KBM-7 (cell line): ENCODE measurements at regions not wholly inside any gene's neighbourhood (a gene's known extent, or its start where the extent isn't known, plus 50 kb on each side); places are given as distances from the start of the nearest gene placed in this dataset.
"Not testable (repeated sequence)": the region's sequence is repeated elsewhere in the genome, so short reads cannot be mapped to it uniquely, and the experiment has no call there.

Experiments
- DNase-seq: peaks from one replicate; pipeline ENCODE4 v3.0.0-alpha.2; 2015
- in situ Hi-C: fragments of 300-500 bp; cut with MboI; formaldehyde crosslinking; loops from 2 replicates; pipeline ENCODE4 v1.14.3; 2020; ENCODE audit warnings: low sequenced_read_pairs, low pct_unique_long_range_greater_than_20kb, mixed read lengths

- peak; percentile 46 for DNase-seq
- in situ Hi-C loops, result no loop called here
Measured at GRCh38 chr1:191714845-191715244, 443.4 kb upstream of the RGS18 start.

GRCh38 chr1:191729742-191730141 lies 428.5 kb upstream of the RGS18 start:
- in situ Hi-C loops, result no loop called here
- DNase-seq, result peak; percentile 19

DNA sequence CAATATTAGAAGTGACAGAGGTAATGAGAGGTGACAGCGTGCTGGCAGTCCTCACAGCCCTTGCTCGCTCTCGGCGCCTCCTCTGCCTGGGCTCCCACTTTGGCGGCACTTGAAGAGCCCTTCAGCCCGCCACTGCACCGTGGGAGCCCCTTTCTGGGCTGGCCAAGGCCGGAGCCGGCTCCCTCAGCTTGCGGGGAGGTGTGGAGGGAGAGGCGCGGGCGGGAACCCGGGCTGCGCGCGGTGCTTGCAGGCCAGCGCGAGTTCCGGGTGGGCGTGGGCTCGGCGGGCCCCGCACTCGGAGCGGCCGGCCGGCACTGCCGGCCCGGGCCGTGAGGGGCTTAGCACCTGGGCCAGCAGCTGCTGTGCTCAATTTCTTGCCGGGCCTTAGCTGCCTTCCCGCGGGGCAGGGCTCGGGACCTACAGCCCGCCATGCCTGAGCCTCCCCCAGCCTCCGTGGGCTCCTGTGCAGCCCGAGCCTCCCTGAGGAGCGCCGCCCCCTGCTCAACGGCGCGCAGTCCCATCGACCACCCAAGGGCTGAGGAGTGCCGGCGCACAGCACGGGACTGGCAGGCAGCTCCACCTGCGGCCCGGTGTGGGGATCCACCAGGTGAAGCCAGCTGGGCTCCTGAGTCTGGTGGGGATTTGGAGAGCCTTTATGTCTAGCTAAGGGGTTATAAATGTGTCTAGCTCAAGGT lies 426.5 kb upstream of the RGS18 start:
- DNase-seq, in situ Hi-C loops: not testable (repeated sequence)

DNA sequence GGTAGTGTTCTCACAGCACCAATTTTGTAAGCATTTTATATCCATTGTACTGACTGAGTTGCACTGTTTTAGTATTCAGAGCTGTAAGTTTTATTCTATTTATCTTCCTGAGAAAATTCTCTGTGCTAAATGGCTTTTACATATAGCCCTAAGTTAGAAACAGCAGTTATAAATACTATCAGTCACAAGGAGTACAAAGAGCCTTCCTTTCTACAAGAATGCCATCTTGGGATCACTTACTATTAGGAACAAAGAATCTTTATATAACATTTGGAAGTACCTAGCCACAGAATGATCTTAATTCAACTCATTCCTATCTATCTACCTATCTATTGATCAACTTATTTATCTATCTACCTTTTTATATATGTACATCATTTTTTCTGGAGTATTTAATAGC lies 423.9 kb upstream of the RGS18 start:
- in situ Hi-C loops, result no loop called here

DNA sequence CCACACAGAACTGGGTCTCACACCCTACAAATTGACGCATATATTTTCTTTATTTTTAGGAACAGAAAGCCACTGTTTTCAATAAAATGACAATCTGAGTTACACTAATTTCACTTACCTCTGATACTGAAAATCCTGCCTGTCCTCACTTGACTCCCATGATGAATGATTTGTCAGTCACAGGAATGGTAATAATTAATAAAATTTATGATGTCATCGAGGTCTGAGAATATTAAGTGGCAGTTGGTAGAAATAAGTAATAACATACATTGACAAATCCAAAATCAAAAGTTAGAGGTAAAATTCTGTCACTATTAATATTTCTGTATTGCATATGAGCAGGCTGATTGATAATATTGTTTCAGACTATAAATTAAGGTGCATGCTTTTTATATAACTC lies 418.7 kb upstream of the RGS18 start:
- in situ Hi-C loops, result no loop called here
- DNase-seq, result no peak

More for the DNA sequence above, 423.9 kb upstream of the RGS18 start:
- DNase-seq, result no peak

GRCh38 chr1:191752342-191752741 lies 405.9 kb upstream of the RGS18 start:
- DNase-seq, result peak; percentile 41

GRCh38 chr1:191760016-191760415 lies 398.2 kb upstream of the RGS18 start:
- in situ Hi-C loops, result no loop called here
- no peak for DNase-seq

More at GRCh38 chr1:191752342-191752741, 405.9 kb upstream of the RGS18 start:
- in situ Hi-C loops, result no loop called here

DNA sequence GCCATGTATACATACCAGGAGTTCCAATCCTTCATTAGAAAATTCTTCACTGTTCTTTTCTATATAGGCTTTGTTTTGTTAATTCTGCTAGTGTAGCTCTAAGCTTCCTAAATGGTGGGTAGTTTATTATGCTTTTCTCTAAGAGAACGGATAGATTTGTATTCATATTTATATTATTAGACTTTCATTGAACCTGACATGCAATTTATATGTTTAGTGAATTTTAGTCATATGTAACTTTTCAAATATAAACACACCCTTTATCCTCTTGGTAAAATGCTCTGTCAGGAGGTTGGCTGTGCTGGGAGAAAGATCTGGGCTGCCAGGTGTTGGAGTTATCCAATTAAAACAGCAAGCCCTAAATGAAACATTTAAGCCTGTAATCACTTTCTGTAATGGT lies 369.7 kb upstream of the RGS18 start:
- in situ Hi-C loops, result no loop called here
- no peak for DNase-seq

DNA sequence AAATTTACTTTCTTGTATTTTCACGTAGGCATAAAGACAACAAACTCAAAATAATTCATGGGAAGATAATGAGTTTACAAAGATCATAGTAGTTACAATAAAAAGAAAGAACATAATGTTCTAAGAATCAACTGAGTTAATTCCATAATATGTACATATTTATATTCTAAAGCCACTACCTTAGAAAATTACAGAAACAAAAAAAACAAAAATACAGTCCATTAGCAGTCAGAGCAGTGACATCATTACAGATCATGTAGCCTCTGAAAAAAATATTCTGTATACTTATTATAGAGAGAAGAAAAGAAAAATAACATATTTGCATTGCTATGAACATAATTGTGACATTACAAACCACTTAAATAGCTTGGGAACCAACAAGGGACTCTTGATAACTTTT lies 360.1 kb upstream of the RGS18 start:
- in situ Hi-C loops, result no loop called here
- no peak for DNase-seq

GRCh38 chr1:191804311-191804710 lies 354.0 kb upstream of the RGS18 start:
- in situ Hi-C loops, result no loop called here
- DNase-seq, result no peak

GRCh38 chr1:191813593-191813992 lies 344.7 kb upstream of the RGS18 start:
- in situ Hi-C loops, DNase-seq: not testable (repeated sequence)

DNA sequence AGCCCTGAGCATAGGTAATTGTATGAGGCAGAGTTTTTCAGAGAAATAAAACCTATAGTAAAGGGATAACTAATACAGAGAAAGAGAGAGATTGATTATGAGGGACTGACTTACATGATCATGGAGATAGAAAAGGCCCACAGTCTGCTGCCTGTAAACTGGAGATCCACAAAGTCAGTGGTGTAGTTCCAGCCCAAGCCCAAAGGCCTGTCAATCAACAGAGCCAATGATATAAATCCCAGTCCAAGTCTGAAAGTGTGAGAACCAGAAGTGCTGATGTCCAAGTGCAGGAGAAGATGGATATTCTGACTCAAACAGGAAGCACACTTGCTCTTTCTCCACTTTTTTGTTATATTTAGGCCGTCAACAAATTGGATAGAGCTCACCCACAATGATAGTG lies 340.1 kb upstream of the RGS18 start:
- in situ Hi-C loops, result no loop called here
- DNase-seq, result no peak

- DNase-seq, result peak; percentile 44
- in situ Hi-C loops, result no loop called here
Measured at GRCh38 chr1:191831572-191831971, 326.7 kb upstream of the RGS18 start.

- DNase-seq, result no peak
- in situ Hi-C loops, result no loop called here
Measured at GRCh38 chr1:191839891-191840290, 318.4 kb upstream of the RGS18 start.

DNA sequence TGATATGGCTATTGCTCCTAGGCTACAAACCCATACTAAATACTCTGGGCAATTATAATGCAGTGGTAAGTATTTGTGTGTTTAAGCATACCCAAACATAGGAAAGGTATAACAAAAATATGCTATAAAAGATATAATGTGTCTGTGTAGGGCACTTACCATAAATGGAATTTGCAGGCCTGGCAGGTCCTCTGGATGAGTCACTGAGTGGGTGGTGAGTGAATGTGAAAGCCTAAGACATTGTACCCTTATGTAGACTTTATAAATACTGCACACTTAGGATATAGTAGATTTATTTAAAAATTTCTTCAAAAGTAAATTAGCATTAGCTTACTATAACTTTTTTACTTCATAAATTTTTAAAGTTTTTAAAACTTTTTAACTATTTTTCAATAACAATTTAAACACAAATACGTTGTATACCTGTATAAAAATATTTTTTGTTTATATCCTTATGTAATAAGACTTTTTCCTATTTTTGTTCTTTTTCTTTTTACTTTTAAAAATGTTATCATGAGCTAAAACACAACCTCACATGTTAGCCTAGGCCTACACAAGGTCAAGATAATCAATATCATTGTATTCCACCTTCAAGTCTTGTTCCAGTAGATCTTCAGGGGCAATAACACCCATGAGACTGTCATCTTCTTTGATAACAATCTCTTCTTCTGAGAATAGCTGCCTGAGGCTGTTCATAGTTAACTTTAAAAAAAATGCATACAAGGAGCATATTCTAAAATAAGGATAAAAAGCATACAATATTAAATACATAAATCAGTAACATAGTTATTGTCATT lies 306.3 kb upstream of the RGS18 start:
- DNase-seq, result no peak
- in situ Hi-C loops, result no loop called here

DNA sequence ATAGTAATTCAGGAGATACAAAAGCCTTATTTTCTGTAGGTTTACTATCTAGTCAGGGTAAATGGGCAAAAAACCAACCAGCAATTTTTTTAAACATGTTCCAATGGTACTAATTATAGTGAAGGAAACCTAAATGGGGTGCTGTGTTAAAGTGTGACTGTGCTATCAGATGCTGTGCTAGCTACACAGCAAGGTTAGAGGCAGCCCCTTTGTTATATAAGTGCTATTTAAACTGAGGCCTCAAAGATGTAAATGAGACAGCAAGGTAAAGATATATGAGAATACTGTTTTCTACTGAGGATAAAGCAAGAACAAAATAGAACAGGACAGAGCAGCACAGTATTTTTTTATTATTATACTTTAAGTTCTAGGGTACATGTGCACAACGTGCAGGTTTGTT lies 305.4 kb upstream of the RGS18 start:
- DNase-seq, result no peak
- in situ Hi-C loops, result no loop called here

DNA sequence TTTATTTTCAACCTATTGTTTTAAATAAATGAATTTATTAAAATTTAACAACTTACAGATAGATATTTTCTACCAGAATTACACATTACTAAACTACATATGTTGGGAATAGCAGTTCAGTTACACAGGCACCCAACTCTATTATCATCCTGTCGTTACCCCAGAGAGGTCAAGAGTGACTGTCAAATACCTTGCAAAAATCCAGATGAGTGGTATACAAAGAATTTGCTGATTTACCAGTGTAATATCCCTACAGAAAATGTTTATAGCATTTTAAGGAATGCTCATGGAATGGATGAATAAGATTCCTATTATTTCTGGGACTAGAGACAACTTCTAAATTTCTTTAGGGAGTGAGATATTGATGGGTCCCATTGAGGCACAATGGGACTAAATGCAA lies 300.7 kb upstream of the RGS18 start:
- in situ Hi-C loops, result no loop called here
- DNase-seq, result no peak

- no peak for DNase-seq
- in situ Hi-C loops, result no loop called here
Measured at GRCh38 chr1:191865479-191865878, 292.8 kb upstream of the RGS18 start.

DNA sequence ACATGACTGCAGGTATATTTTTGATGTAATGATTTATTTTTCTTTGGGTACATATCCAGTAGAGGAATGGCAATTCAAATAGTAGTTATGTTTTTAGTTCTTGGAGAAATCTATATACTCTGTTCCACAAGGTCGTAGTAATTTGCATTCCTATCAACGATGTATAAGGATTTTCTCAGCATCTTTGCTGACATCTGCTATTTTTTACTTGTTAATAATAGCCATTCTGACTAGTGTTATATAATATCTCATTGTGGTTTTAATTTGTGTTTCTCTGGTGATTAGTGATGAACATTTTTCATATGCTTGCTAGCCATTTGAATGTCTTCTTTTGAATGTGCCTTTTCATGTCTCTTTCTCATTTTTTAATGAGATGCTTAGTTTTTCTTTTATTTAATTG lies 292.1 kb upstream of the RGS18 start:
- no peak for DNase-seq
- in situ Hi-C loops, result no loop called here

DNA sequence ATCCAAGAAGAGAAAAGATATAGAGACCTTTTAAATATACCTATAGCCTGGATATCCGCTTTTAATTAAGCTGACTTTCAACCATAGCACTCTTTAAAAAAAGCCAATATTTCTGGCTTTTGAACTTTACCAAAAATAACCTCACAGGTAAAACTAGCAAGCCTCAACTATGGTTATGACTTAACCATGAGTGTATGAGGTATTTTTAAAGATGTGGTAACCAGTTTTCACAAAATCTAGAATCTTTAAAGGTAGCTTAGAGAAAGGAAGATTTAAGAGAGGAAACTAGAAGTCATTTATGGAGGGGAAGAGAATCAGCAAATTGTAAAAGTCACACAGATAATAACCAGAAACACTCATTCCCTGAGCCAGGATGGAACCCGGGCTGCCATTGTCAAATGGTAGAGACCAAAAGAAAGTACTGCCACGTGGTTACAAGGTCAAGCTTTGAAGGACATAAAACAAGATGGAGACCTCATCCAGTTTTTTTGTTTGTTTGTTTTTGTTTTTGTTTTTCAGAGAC lies 288.4 kb upstream of the RGS18 start:
- in situ Hi-C loops, result no loop called here
- no peak for DNase-seq
